ENCODE measurements at regions not wholly inside any gene's neighbourhood (a gene's known extent, or its start where the extent isn't known, plus 50 kb on each side); places are given as distances from the start of the nearest gene placed in this dataset.

GRCh38 chr4:170716868-170717267 lies 627.1 kb upstream of the AADAT start:
- Histone ChIP-seq H2AFZ (ENCODE audit: low read length) (no peak overlapping the region), H4K8ac (ENCODE audit: extremely low read depth, insufficient read depth, low read length) (no peak overlapping the region), H3K14ac (ENCODE audit: insufficient read length) (no peak overlapping the region), H2BK120ac (replicated peaks; ENCODE audit: low read depth, low read length) (no peak overlapping the region), H2BK12ac (ENCODE audit: low read depth, low read length) (no peak overlapping the region), H4K91ac (replicated peaks; ENCODE audit: insufficient read length, low read length) (no peak overlapping the region), H3K27ac (ENCODE audit: low read depth, low read length) (no peak overlapping the region), H2AK5ac (ENCODE audit: low read depth, low read length) (no peak overlapping the region), H3K4ac (replicated peaks; ENCODE audit: insufficient read length, low read depth, low read length) (no peak overlapping the region), H3K56ac (replicated peaks; ENCODE audit: insufficient read length, low read depth, low read length) (no peak overlapping the region), H3K9ac (replicated peaks in 1 of 4; ENCODE audit: extremely low read depth in 1 of 4, low read depth in 3 of 4, low read length in 3 of 4) (no peak overlapping the region), H3K79me2 (ENCODE audit: control insufficient read depth in 1 of 2, insufficient read depth in 2 of 2, low read length in 2 of 2) (no peaks in the 10 kb centered on the region), H3K79me1 (ENCODE audit: low read depth, low read length) (no peaks in the 10 kb centered on the region), H3K4me3 (ENCODE audit: extremely low read depth in 1 of 4, insufficient read depth in 2 of 4, low read depth in 3 of 4, low read length in 4 of 4) (no peak overlapping the region), H4K20me1 (replicated peaks in 1 of 2; ENCODE audit: control insufficient read depth in 1 of 2, insufficient read depth in 2 of 2, low read length in 2 of 2) (no peaks in the 10 kb centered on the region), H3K18ac (ENCODE audit: extremely low read depth, low read length) (no peak overlapping the region), H4K5ac (ENCODE audit: insufficient read length, low read depth, low read length) (no peak overlapping the region), H3K23me2 (ENCODE audit: low read depth, low read length) (no peaks in the 10 kb centered on the region), H3K27me3 (replicated peaks in 1 of 4; ENCODE audit: control insufficient read depth in 3 of 4, extremely low read depth in 1 of 4, insufficient read depth in 3 of 4, low read length in 3 of 4) (no peaks in the 10 kb centered on the region), H3K23ac (ENCODE audit: insufficient read length) (no peak overlapping the region), H3K9me3 (ENCODE audit: insufficient read depth in 2 of 2, low read depth in 1 of 2, low read length in 1 of 2) (peaks cover 0 to 8% of the 10 kb centered on the region in 2 experiments; a peak in 1 of 4 replicates), H2BK15ac (ENCODE audit: low read length) (no peak overlapping the region), H3K36me3 (ENCODE audit: control insufficient read depth in 2 of 4, insufficient read depth in 4 of 4, low read length in 3 of 4) (no peaks in the 10 kb centered on the region), H3K4me2 (ENCODE audit: insufficient read depth in 1 of 2, low read depth in 2 of 2, low read length in 2 of 2) (no peak overlapping the region), H2BK5ac (ENCODE audit: low read depth, low read length) (no peak overlapping the region), H2BK20ac (ENCODE audit: low read length) (no peak overlapping the region), H3K4me1 (replicated peaks in 1 of 4; ENCODE audit: control insufficient read depth in 3 of 4, insufficient read depth in 4 of 4, low read length in 3 of 4) (no peaks in the 10 kb centered on the region)
- CTCF ChIA-PET (ENCODE audit: partially characterized antibody) = interaction anchor here (0.5 to 1.9 kb wide), 7 partner anchors 67 to 457 kb away, joined by 3 to 9 read pairs (median 4); no protein-coding TSS in a partner anchor
- peak; percentile 52 to 59 for TF ChIP-seq RAD21 (IDR thresholded peaks at IDR 0.05 in 1 of 2, conservative IDR thresholded peaks at IDR 0.05 in 1 of 2; ENCODE audit: low read depth in 2 of 2, low read length in 2 of 2)
- TF ChIP-seq CEBPB (IDR thresholded peaks at IDR 0.05; ENCODE audit: low read depth, low read length) = no peak
- DNase-seq (ENCODE audit: low read depth in 1 of 2, low spot score in 2 of 2) (no peak), FAIRE-seq (no peak)
- WGBS, 2 experiments (ENCODE audit: extremely low coverage in 1 of 2, insufficient coverage in 1 of 2, insufficient read length in 1 of 2, insufficient replicate concordance in 2 of 2, low coverage in 1 of 2, low lambda C conversion rate in 2 of 2, missing lambda C conversion rate in 1 of 2) = 75% methylated on average over 1 of the region's 1 CpG; no CpG with 5 or more reads in 1 of the 2 experiments
- POLR2A ChIA-PET (ENCODE audit: partially characterized antibody) = no interaction called here
